ENCODE measurements at regions not wholly inside any gene's neighbourhood (a gene's known extent, or its start where the extent isn't known, plus 50 kb on each side); places are given as distances from the start of the nearest gene placed in this dataset.

- DNase-seq (ENCODE audit: low read depth), result no peak
- no peak for TF ChIP-seq CTCF (IDR thresholded peaks at IDR 0.05; ENCODE audit: low read length, missing control alignments)
- no peak overlapping the region for H3K4me3 ChIP-seq (replicated peaks; ENCODE audit: low read depth, low read length)
Measured at GRCh38 chr5:61697809-61698558, 365.9 kb downstream of the ZSWIM6 start.

- DNase-seq (ENCODE audit: low read depth), result no peak
- TF ChIP-seq CTCF (IDR thresholded peaks at IDR 0.05; ENCODE audit: low read length, missing control alignments), result no peak
- H3K4me3 ChIP-seq (replicated peaks; ENCODE audit: low read depth, low read length), result no peak overlapping the region
Measured at GRCh38 chr5:61701877-61702602, 370.0 kb downstream of the ZSWIM6 start.

- H3K4me3 ChIP-seq (replicated peaks; ENCODE audit: low read depth, low read length), result no peak overlapping the region
- no peak for DNase-seq (ENCODE audit: low read depth)
- no peak for TF ChIP-seq CTCF (IDR thresholded peaks at IDR 0.05; ENCODE audit: low read length, missing control alignments)
Measured at GRCh38 chr5:61702784-61703183, 370.7 kb downstream of the ZSWIM6 start.

GRCh38 chr5:61704289-61704688 lies 372.2 kb downstream of the ZSWIM6 start:
- TF ChIP-seq CTCF (IDR thresholded peaks at IDR 0.05; ENCODE audit: low read length, missing control alignments), result no peak
- DNase-seq (ENCODE audit: low read depth), result no peak

GRCh38 chr5:61706751-61707150 lies 374.7 kb downstream of the ZSWIM6 start:
- TF ChIP-seq CTCF (IDR thresholded peaks at IDR 0.05; ENCODE audit: low read length, missing control alignments), result no peak
- no peak overlapping the region for H3K4me3 ChIP-seq (replicated peaks; ENCODE audit: low read depth, low read length)
- DNase-seq (ENCODE audit: low read depth), result no peak

More at GRCh38 chr5:61704289-61704688, 372.2 kb downstream of the ZSWIM6 start:
- H3K4me3 ChIP-seq (replicated peaks; ENCODE audit: low read depth, low read length), result no peak overlapping the region

- H3K4me3 ChIP-seq (replicated peaks; ENCODE audit: low read depth, low read length), result no peak overlapping the region
- DNase-seq (ENCODE audit: low read depth), result no peak
- no peak for TF ChIP-seq CTCF (IDR thresholded peaks at IDR 0.05; ENCODE audit: low read length, missing control alignments)
Measured at GRCh38 chr5:61719124-61719523, 387.1 kb downstream of the ZSWIM6 start.
